Stimulated activated CD4-positive, alpha-beta T cell treated with anti-CD3 and anti-CD28 coated beads, Interleukin-15, amount 100 ng/mL, for 1 hour (primary cell): ENCODE measurements at regions not wholly inside any gene's neighbourhood (a gene's known extent, or its start where the extent isn't known, plus 50 kb on each side); places are given as distances from the start of the nearest gene placed in this dataset.

Source experiments
- DNase-seq, 2 donors: peaks; one replicate each; pipeline ENCODE4 v3.0.0-alpha.2; 2020; ENCODE audit warnings: low read depth in 1 of 2, low spot score in 1 of 2

GRCh38 chr14:65308536-65308935, 104.0 kb upstream of the FUT8 start:
- DNase-seq, result no peak

GRCh38 chr14:65310568-65310967, 102.0 kb upstream of the FUT8 start:
- no peak for DNase-seq

GRCh38 chr14:65312859-65313258, 99.7 kb upstream of the FUT8 start:
- no peak for DNase-seq

GRCh38 chr14:65318636-65319506, 93.7 kb upstream of the FUT8 start:
- no peak for DNase-seq

GRCh38 chr14:65320661-65321308, 91.7 kb upstream of the FUT8 start:
- DNase-seq, result no peak

- DNase-seq, result no peak
These were observed 91.1 kb upstream of the FUT8 start for GRCh38 chr14:65321370-65321875.

GRCh38 chr14:65329481-65329880, 83.0 kb upstream of the FUT8 start:
- no peak for DNase-seq

GRCh38 chr14:65329911-65330310, 82.6 kb upstream of the FUT8 start:
- DNase-seq, result no peak

- no peak for DNase-seq
These were observed 82.1 kb upstream of the FUT8 start for GRCh38 chr14:65330416-65330815.

GRCh38 chr14:65331652-65332051, 80.9 kb upstream of the FUT8 start:
- DNase-seq, result no peak

GRCh38 chr14:65332141-65332871, 80.2 kb upstream of the FUT8 start:
- DNase-seq, result no peak

- DNase-seq, result no peak
These were observed 78.4 kb upstream of the FUT8 start for GRCh38 chr14:65333943-65334687.

GRCh38 chr14:65334765-65335410, 77.6 kb upstream of the FUT8 start:
- no peak for DNase-seq

GRCh38 chr14:65335411-65335947, 77.1 kb upstream of the FUT8 start:
- no peak for DNase-seq

- DNase-seq, result peak; percentile 8
These were observed 76.3 kb upstream of the FUT8 start for GRCh38 chr14:65336191-65336591.

GRCh38 chr14:65339866-65340265, 72.7 kb upstream of the FUT8 start:
- DNase-seq, result no peak

- no peak for DNase-seq
These were observed 68.5 kb upstream of the FUT8 start for GRCh38 chr14:65344011-65344410.

- DNase-seq, result no peak
These were observed 67.3 kb upstream of the FUT8 start for GRCh38 chr14:65345266-65345665.

GRCh38 chr14:65346474-65346873, 66.1 kb upstream of the FUT8 start:
- DNase-seq, result no peak

GRCh38 chr14:65346895-65347294, 65.6 kb upstream of the FUT8 start:
- no peak for DNase-seq
